GM23338 (cell line): ENCODE measurements at regions not wholly inside any gene's neighbourhood (a gene's known extent, or its start where the extent isn't known, plus 50 kb on each side); places are given as distances from the start of the nearest gene placed in this dataset.

Experiments
- ATAC-seq: fragments of 200-7000 bp; cut with Tn5 transposase; 3 replicates; pipeline ENCODE4 v1.9.1; 2020
- DNase-seq: peaks from one replicate; pipeline ENCODE4 v3.0.0-alpha.2; 2015; ENCODE audit warnings: low spot score
- H2AFZ ChIP-seq: fragments of 200-600 bp; sonication (generic); 2 replicates; pipeline ENCODE4 v1.8.0; 2016; ENCODE audit warnings: antibody characterized with exemption, mild to moderate bottlenecking, moderate library complexity
- H3F3A ChIP-seq: fragments of 200-600 bp; sonication (generic); replicated peaks from 2 replicates; pipeline ENCODE4 v1.8.0; 2017; ENCODE audit warnings: antibody characterized with exemption, mixed run types, low read depth
- H3K27ac ChIP-seq: fragments of 200-600 bp; sonication (generic); 2 replicates; pipeline ENCODE4 v1.6.1; 2016; ENCODE audit warnings: low read depth
- H3K27me3 ChIP-seq: fragments of 200-600 bp; sonication (generic); 2 replicates; pipeline ENCODE4 v1.8.0; 2016; ENCODE audit warnings: mild to moderate bottlenecking, mixed run types, moderate library complexity; ENCODE audit not compliant: insufficient read depth
- H3K36me3 ChIP-seq: fragments of 200-600 bp; sonication (generic); 2 replicates; pipeline ENCODE4 v1.8.0; 2016; ENCODE audit warnings: mild to moderate bottlenecking; ENCODE audit not compliant: insufficient read depth
- H3K4me1 ChIP-seq: fragments of 200-600 bp; sonication (generic); 2 replicates; pipeline ENCODE4 v1.8.0; 2016; ENCODE audit warnings: mild to moderate bottlenecking, moderate library complexity; ENCODE audit not compliant: insufficient read depth
- H3K4me2 ChIP-seq: fragments of 200-600 bp; sonication (generic); 2 replicates; pipeline ENCODE4 v1.7.1; 2017; ENCODE audit warnings: mixed run types
- H3K4me3 ChIP-seq: fragments of 200-600 bp; sonication (generic); 2 replicates; pipeline ENCODE4 v1.6.1; 2016; ENCODE audit warnings: mixed run types
- H3K79me2 ChIP-seq: fragments of 200-600 bp; sonication (generic); replicated peaks from 2 replicates; pipeline ENCODE4 v1.8.0; 2017; ENCODE audit warnings: mild to moderate bottlenecking; ENCODE audit not compliant: insufficient read depth
- H3K9me2 ChIP-seq: fragments of 200-600 bp; sonication (generic); 2 replicates; pipeline ENCODE4 v1.8.0; 2017; ENCODE audit not compliant: insufficient read depth
- H4K20me1 ChIP-seq: fragments of 200-600 bp; sonication (generic); replicated peaks from 2 replicates; pipeline ENCODE4 v1.8.0; 2017; ENCODE audit warnings: mild to moderate bottlenecking; ENCODE audit not compliant: insufficient read depth
- H3K27ac Mint-ChIP-seq: 2 replicates; pipeline ENCODE4 v1.8.0; 2020; ENCODE audit warnings: inconsistent platforms, mild to moderate bottlenecking, moderate library complexity, mixed read lengths
- H3K27me3 Mint-ChIP-seq: 3 replicates; pipeline ENCODE4 v1.8.0; 2022; ENCODE audit warnings: low read depth, mild to moderate bottlenecking, moderate library complexity, mixed read lengths, inconsistent platforms; ENCODE audit not compliant: insufficient read depth, poor library complexity
- H3K36me3 Mint-ChIP-seq: 3 replicates; pipeline ENCODE4 v1.8.0; 2021; ENCODE audit warnings: low read depth, mild to moderate bottlenecking, inconsistent platforms, moderate library complexity, mixed read lengths
- H3K4me1 Mint-ChIP-seq: 3 replicates; pipeline ENCODE4 v1.8.0; 2020; ENCODE audit warnings: mild to moderate bottlenecking, inconsistent platforms, mixed read lengths
- H3K4me3 Mint-ChIP-seq: 3 replicates; pipeline ENCODE4 v1.8.0; 2021; ENCODE audit warnings: moderate library complexity, mild to moderate bottlenecking, inconsistent platforms, mixed read lengths
- H3K9me3 Mint-ChIP-seq: 3 replicates; pipeline ENCODE4 v1.8.0; 2020; ENCODE audit warnings: moderate library complexity, mild to moderate bottlenecking, inconsistent platforms, mixed read lengths
- ETS1 ChIP-seq: IDR thresholded peaks from 2 replicates; pipeline ENCODE4 v1.6.1; 2016; ENCODE audit warnings: antibody characterized with exemption
- NANOG ChIP-seq: IDR thresholded peaks from 2 replicates; pipeline ENCODE4 v1.6.1; 2016; ENCODE audit warnings: antibody characterized with exemption, borderline replicate concordance
- STAT1 ChIP-seq: IDR thresholded peaks from one replicate; pipeline ENCODE4 v1.6.1; 2016; ENCODE audit warnings: antibody characterized with exemption; ENCODE audit not compliant: unreplicated experiment
- ZNF114 ChIP-seq: fragments of 250-450 bp; sonication (Bioruptor Pico); IDR thresholded peaks from 2 replicates; pipeline ENCODE4 v1.5.0; 2020; ENCODE audit warnings: mild to moderate bottlenecking, moderate library complexity
- ZNF462 ChIP-seq: fragments of 250-450 bp; sonication (Bioruptor Pico); IDR thresholded peaks from 2 replicates; pipeline ENCODE4 v1.5.0; 2020; ENCODE audit warnings: mild to moderate bottlenecking, moderate library complexity

- no peak for TF ChIP-seq ZNF462
- TF ChIP-seq NANOG: no peak
These were observed 778.3 kb upstream of the LRRC4C start (continued) for GRCh38 chr11:42237701-42238235.

- Mint-ChIP-seq H3K9me3 (peaks cover 84% of the 10 kb centered on the region), H3K4me3 (no peak overlapping the region), H3K27ac (no peak overlapping the region), H3K4me1 (peaks cover 13% of the 10 kb centered on the region), H3K36me3 (peaks cover 3% of the 10 kb centered on the region; the same call in 1 of the 3 replicates), H3K27me3 (peaks cover 4% of the 10 kb centered on the region)
- no peak overlapping the region for H3K27ac ChIP-seq
- H4K20me1 ChIP-seq: no peaks in the 10 kb centered on the region
- no peak for ATAC-seq
- H3K4me2 ChIP-seq: no peak overlapping the region
- no peaks in the 10 kb centered on the region for H3K79me2 ChIP-seq
- H3F3A ChIP-seq: no peaks in the 10 kb centered on the region
- no peak for DNase-seq
- H3K4me3 ChIP-seq: no peak overlapping the region
- H3K36me3 ChIP-seq: no peaks in the 10 kb centered on the region
- TF ChIP-seq ZNF114 (CRISPR knock-in tag) (no peak), ETS1 (no peak), STAT1 (no peak), NANOG (no peak)
- no peaks in the 10 kb centered on the region for H3K27me3 ChIP-seq
- H3K9me2 ChIP-seq: no peaks in the 10 kb centered on the region; the same call in 1 of the 2 replicates
- H2AFZ ChIP-seq: no peak overlapping the region
- H3K4me1 ChIP-seq: peaks cover 24% of the 10 kb centered on the region
These were observed 779.7 kb upstream of the LRRC4C start for GRCh38 chr11:42239188-42239587.
